ENCODE measurements at regions not wholly inside any gene's neighbourhood (a gene's known extent, or its start where the extent isn't known, plus 50 kb on each side); places are given as distances from the start of the nearest gene placed in this dataset.

GRCh38 chr10:4028854-4029583, 244.0 kb upstream of the KLF6 start:
- Histone ChIP-seq H3K4me1 (ENCODE audit: control insufficient read depth, extremely low read depth, insufficient read depth, low read length) (no peaks in the 10 kb centered on the region), H3K9ac (ENCODE audit: control insufficient read depth, extremely low read depth, insufficient read depth, low read length) (no peak overlapping the region), H3K27me3 (ENCODE audit: control insufficient read depth, extremely low read depth, insufficient read depth, low read length) (no peaks in the 10 kb centered on the region), H3K36me3 (ENCODE audit: control insufficient read depth in 2 of 2, extremely low read depth in 1 of 2, insufficient read depth in 2 of 2, low read length in 2 of 2) (no peaks in the 10 kb centered on the region), H3K27ac (ENCODE audit: control insufficient read depth, insufficient read depth, low read length) (no peak overlapping the region), H2AFZ (ENCODE audit: control insufficient read depth, low read length) (no peak overlapping the region), H3K79me2 (ENCODE audit: control insufficient read depth, insufficient read depth, low read length) (no peaks in the 10 kb centered on the region), H3K9me1 (ENCODE audit: control insufficient read depth, extremely low read depth, insufficient read depth, low read length) (no peaks in the 10 kb centered on the region), H3K9me3 (ENCODE audit: control insufficient read depth, low read depth, low read length) (no peaks in the 10 kb centered on the region), H3K4me3 (ENCODE audit: control insufficient read depth in 2 of 3, extremely low read depth in 1 of 3, insufficient read depth in 2 of 3, low read depth in 1 of 3, low read length in 3 of 3) (no peak overlapping the region), H3K4me2 (ENCODE audit: control insufficient read depth, extremely low read depth, insufficient read depth, low read depth, low read length) (no peak overlapping the region), H4K20me1 (ENCODE audit: control insufficient read depth, extremely low read depth, insufficient read depth, low read length) (no peaks in the 10 kb centered on the region)
- no peak for DNase-seq (ENCODE audit: low read depth, low spot score)
- TF ChIP-seq, protein P1, sequence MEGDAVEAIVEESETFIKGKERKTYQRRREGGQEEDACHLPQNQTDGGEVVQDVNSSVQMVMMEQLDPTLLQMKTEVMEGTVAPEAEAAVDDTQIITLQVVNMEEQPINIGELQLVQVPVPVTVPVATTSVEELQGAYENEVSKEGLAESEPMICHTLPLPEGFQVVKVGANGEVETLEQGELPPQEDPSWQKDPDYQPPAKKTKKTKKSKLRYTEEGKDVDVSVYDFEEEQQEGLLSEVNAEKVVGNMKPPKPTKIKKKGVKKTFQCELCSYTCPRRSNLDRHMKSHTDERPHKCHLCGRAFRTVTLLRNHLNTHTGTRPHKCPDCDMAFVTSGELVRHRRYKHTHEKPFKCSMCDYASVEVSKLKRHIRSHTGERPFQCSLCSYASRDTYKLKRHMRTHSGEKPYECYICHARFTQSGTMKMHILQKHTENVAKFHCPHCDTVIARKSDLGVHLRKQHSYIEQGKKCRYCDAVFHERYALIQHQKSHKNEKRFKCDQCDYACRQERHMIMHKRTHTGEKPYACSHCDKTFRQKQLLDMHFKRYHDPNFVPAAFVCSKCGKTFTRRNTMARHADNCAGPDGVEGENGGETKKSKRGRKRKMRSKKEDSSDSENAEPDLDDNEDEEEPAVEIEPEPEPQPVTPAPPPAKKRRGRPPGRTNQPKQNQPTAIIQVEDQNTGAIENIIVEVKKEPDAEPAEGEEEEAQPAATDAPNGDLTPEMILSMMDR (optimal IDR thresholded peaks at IDR 0.05 in 1 of 3, IDR thresholded peaks at IDR 0.05 in 1 of 3, conservative IDR thresholded peaks at IDR 0.05 in 1 of 3; ENCODE audit: extremely low read depth in 1 of 3, insufficient read depth in 2 of 3, low read length in 3 of 3) = no peak
- no peak for FAIRE-seq
- dilution Hi-C loops (cut with MboI; ENCODE audit: extremely low pct_ligation_motif_present, low sequenced_read_pairs) = no loop called here

DNA sequence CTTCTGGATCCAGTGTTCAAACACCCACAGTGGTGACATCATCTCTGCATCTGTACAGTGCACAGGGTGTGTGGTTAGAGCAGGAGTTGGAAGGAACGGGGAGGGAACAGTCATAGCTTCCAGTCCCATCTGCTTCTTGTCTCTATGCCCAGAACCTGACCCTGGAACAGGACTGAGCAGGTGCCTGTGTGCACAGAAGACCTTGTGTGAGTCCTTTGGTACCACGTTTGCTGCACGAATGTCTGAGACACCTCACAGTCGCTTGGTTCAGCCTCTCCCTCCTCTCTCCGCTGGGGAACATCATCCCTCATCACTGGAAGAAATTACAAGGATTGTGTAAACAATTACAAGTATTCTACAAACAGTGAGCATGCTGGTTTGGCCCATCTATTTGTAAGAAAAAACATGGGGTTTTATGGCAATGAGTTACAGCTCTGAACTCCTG, 243.0 kb upstream of the KLF6 start:
- Histone ChIP-seq H4K20me1 (ENCODE audit: control insufficient read depth, extremely low read depth, insufficient read depth, low read length) (no peaks in the 10 kb centered on the region), H3K4me3 (ENCODE audit: control insufficient read depth in 2 of 3, extremely low read depth in 1 of 3, insufficient read depth in 2 of 3, low read depth in 1 of 3, low read length in 3 of 3) (no peak overlapping the region), H3K36me3 (ENCODE audit: control insufficient read depth in 2 of 2, extremely low read depth in 1 of 2, insufficient read depth in 2 of 2, low read length in 2 of 2) (no peaks in the 10 kb centered on the region), H2AFZ (ENCODE audit: control insufficient read depth, low read length) (no peak overlapping the region), H3K27ac (ENCODE audit: control insufficient read depth, insufficient read depth, low read length) (no peak overlapping the region), H3K9ac (ENCODE audit: control insufficient read depth, extremely low read depth, insufficient read depth, low read length) (no peak overlapping the region), H3K9me3 (ENCODE audit: control insufficient read depth, low read depth, low read length) (no peaks in the 10 kb centered on the region), H3K4me1 (ENCODE audit: control insufficient read depth, extremely low read depth, insufficient read depth, low read length) (no peaks in the 10 kb centered on the region), H3K9me1 (ENCODE audit: control insufficient read depth, extremely low read depth, insufficient read depth, low read length) (no peaks in the 10 kb centered on the region), H3K79me2 (ENCODE audit: control insufficient read depth, insufficient read depth, low read length) (no peaks in the 10 kb centered on the region), H3K4me2 (ENCODE audit: control insufficient read depth, extremely low read depth, insufficient read depth, low read depth, low read length) (no peak overlapping the region), H3K27me3 (ENCODE audit: control insufficient read depth, extremely low read depth, insufficient read depth, low read length) (no peaks in the 10 kb centered on the region)
- dilution Hi-C loops (cut with MboI; ENCODE audit: extremely low pct_ligation_motif_present, low sequenced_read_pairs) = no loop called here
- TF ChIP-seq, protein P1 (optimal IDR thresholded peaks at IDR 0.05 in 1 of 3, IDR thresholded peaks at IDR 0.05 in 1 of 3, conservative IDR thresholded peaks at IDR 0.05 in 1 of 3; ENCODE audit: extremely low read depth in 1 of 3, insufficient read depth in 2 of 3, low read length in 3 of 3) = no peak
- TF ChIP-seq EZH2 (IDR thresholded peaks at IDR 0.05; ENCODE audit: low read length) = no peak
- no peak for FAIRE-seq
- DNase-seq (ENCODE audit: low read depth, low spot score) = no peak

Data from keratinocyte (primary cell).